ENCODE measurements at regions not wholly inside any gene's neighbourhood (a gene's known extent, or its start where the extent isn't known, plus 50 kb on each side); places are given as distances from the start of the nearest gene placed in this dataset.

GRCh38 chr2:194926873-194927272 lies 730.2 kb upstream of the SLC39A10 start:
- Histone ChIP-seq H3K4me2 (ENCODE audit: insufficient read depth, low read length) (no peak overlapping the region), H2AFZ (ENCODE audit: low read depth, low read length) (no peak overlapping the region), H3K9me1 (replicated peaks; ENCODE audit: control insufficient read depth, extremely low read depth, insufficient read depth, low read length) (no peaks in the 10 kb centered on the region), H3K27ac (ENCODE audit: insufficient read depth, low read depth, low read length) (no peak overlapping the region), H3K4me3 (replicated peaks in 1 of 3; ENCODE audit: insufficient read depth in 1 of 3, low read depth in 1 of 3, low read length in 3 of 3) (no peak overlapping the region), H3K36me3 (ENCODE audit: control insufficient read depth in 2 of 2, extremely low read depth in 1 of 2, insufficient read depth in 2 of 2, low read length in 2 of 2) (no peaks in the 10 kb centered on the region), H3K9me3 (replicated peaks; ENCODE audit: control insufficient read depth, insufficient read depth, low read length) (no peaks in the 10 kb centered on the region), H4K20me1 (replicated peaks; ENCODE audit: control insufficient read depth, extremely low read depth, insufficient read depth, low read length) (no peaks in the 10 kb centered on the region), H3K27me3 (ENCODE audit: control insufficient read depth in 2 of 2, insufficient read depth in 2 of 2, low read length in 2 of 2) (no peaks in the 10 kb centered on the region), H3K79me2 (ENCODE audit: control insufficient read depth, insufficient read depth, low read length) (no peaks in the 10 kb centered on the region), H3K9ac (replicated peaks; ENCODE audit: extremely low read depth, insufficient read depth, low read length) (no peak overlapping the region), H3K4me1 (ENCODE audit: control insufficient read depth, extremely low read depth, insufficient read depth, low read length) (no peaks in the 10 kb centered on the region)
- TF ChIP-seq, protein P1, sequence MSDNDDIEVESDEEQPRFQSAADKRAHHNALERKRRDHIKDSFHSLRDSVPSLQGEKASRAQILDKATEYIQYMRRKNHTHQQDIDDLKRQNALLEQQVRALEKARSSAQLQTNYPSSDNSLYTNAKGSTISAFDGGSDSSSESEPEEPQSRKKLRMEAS (IDR thresholded peaks at IDR 0.05; ENCODE audit: insufficient read depth, insufficient read length) = no peak
- TF ChIP-seq POLR2AphosphoS5 (IDR thresholded peaks at IDR 0.05; ENCODE audit: insufficient read depth, low read depth, low read length) = no peak
- TF ChIP-seq POLR2A (IDR thresholded peaks at IDR 0.05; ENCODE audit: low read depth, low read length) = no peak
- no peak for FAIRE-seq
- CTCF ChIA-PET = no interaction called here
- POLR2A ChIA-PET = no interaction called here
- dilution Hi-C loops (cut with MboI; ENCODE audit: extremely low pct_ligation_motif_present, low sequenced_read_pairs) = no loop called here
- BruUV-seq (replicated peaks) = no TSS peak
- intact Hi-C loops (cut with micrococcal nuclease) = no loop called here
- DNase-seq (ENCODE audit: low read depth, low spot score) = no peak

GRCh38 chr2:194925742-194926141 lies 731.3 kb upstream of the SLC39A10 start:
- no peaks in the 10 kb centered on the region for H4K20me1 ChIP-seq (replicated peaks; ENCODE audit: control insufficient read depth, extremely low read depth, insufficient read depth, low read length)
- H2AFZ ChIP-seq (ENCODE audit: low read depth, low read length) = no peak overlapping the region
- CTCF ChIA-PET = no interaction called here
- TF ChIP-seq, protein P1 (IDR thresholded peaks at IDR 0.05; ENCODE audit: insufficient read depth, insufficient read length) = no peak
- TF ChIP-seq POLR2AphosphoS5 (IDR thresholded peaks at IDR 0.05; ENCODE audit: insufficient read depth, low read depth, low read length) (no peak), GATA2 (IDR thresholded peaks at IDR 0.05; ENCODE audit: insufficient read depth, insufficient read length, low read depth, low read length) (no peak), MYC (IDR thresholded peaks at IDR 0.05; ENCODE audit: low read depth, low read length) (no peak)
- no peaks in the 10 kb centered on the region for H3K79me2 ChIP-seq (ENCODE audit: control insufficient read depth, insufficient read depth, low read length)
- no peaks in the 10 kb centered on the region for H3K36me3 ChIP-seq (ENCODE audit: control insufficient read depth in 2 of 2, extremely low read depth in 1 of 2, insufficient read depth in 2 of 2, low read length in 2 of 2)
- FAIRE-seq = no peak
- no peak overlapping the region for H3K4me3 ChIP-seq (replicated peaks in 1 of 3; ENCODE audit: insufficient read depth in 1 of 3, low read depth in 1 of 3, low read length in 3 of 3)
- H3K27ac ChIP-seq (ENCODE audit: insufficient read depth, low read depth, low read length) = no peak overlapping the region
- dilution Hi-C loops (cut with MboI; ENCODE audit: extremely low pct_ligation_motif_present, low sequenced_read_pairs) (no loop called here), intact Hi-C loops (cut with micrococcal nuclease) (no loop called here)
- no peaks in the 10 kb centered on the region for H3K9me1 ChIP-seq (replicated peaks; ENCODE audit: control insufficient read depth, extremely low read depth, insufficient read depth, low read length)
- POLR2A ChIA-PET = no interaction called here
- BruUV-seq (replicated peaks) = no TSS peak
- H3K9ac ChIP-seq (replicated peaks; ENCODE audit: extremely low read depth, insufficient read depth, low read length) = no peak overlapping the region
- DNase-seq (ENCODE audit: low read depth, low spot score) = no peak
- H3K4me2 ChIP-seq (ENCODE audit: insufficient read depth, low read length) = no peak overlapping the region
- no peaks in the 10 kb centered on the region for H3K4me1 ChIP-seq (ENCODE audit: control insufficient read depth, extremely low read depth, insufficient read depth, low read length)
- no peaks in the 10 kb centered on the region for H3K27me3 ChIP-seq (ENCODE audit: control insufficient read depth in 2 of 2, insufficient read depth in 2 of 2, low read length in 2 of 2)
- no peaks in the 10 kb centered on the region for H3K9me3 ChIP-seq (replicated peaks; ENCODE audit: control insufficient read depth, insufficient read depth, low read length)

All from endothelial cell of umbilical vein (primary cell).